Osteoblast (primary cell): ENCODE measurements at regions not wholly inside any gene's neighbourhood (a gene's known extent, or its start where the extent isn't known, plus 50 kb on each side); places are given as distances from the start of the nearest gene placed in this dataset.

Experiments used
- DNase-seq: peaks from one replicate; pipeline ENCODE4 v3.0.0; 2011; ENCODE audit warnings: low spot score, mixed read lengths; ENCODE audit not compliant: insufficient read length; ENCODE audit errors: missing footprints
- H2AFZ ChIP-seq: 2 replicates; pipeline ENCODE4 v1.6.0; 2011; ENCODE audit warnings: mild to moderate bottlenecking, low read length
- H3K27ac ChIP-seq: 2 replicates; pipeline ENCODE4 v1.5.1; 2011; ENCODE audit warnings: mild to moderate bottlenecking, low read depth, low read length, moderate library complexity
- H3K27me3 ChIP-seq: 2 replicates; pipeline ENCODE4 v1.6.0; 2012; ENCODE audit warnings: mild to moderate bottlenecking, control low read depth, inconsistent platforms, low read length, moderate library complexity; ENCODE audit not compliant: insufficient read depth
- H3K36me3 ChIP-seq: 2 replicates; pipeline ENCODE4 v1.5.1; 2011; ENCODE audit warnings: mild to moderate bottlenecking, low read length, control low read depth, moderate library complexity; ENCODE audit not compliant: insufficient read depth
- H3K4me1 ChIP-seq: 2 replicates; pipeline ENCODE4 v1.5.1; 2011; ENCODE audit warnings: mild to moderate bottlenecking, low read length, control low read depth, moderate library complexity; ENCODE audit not compliant: insufficient read depth
- H3K4me2 ChIP-seq: 2 replicates; pipeline ENCODE4 v1.6.0; 2011; ENCODE audit warnings: mild to moderate bottlenecking, low read length; ENCODE audit not compliant: insufficient read depth
- H3K4me3 ChIP-seq: fragments of 200-600 bp; sonication (generic); 3 replicates; pipeline ENCODE4 v1.5.1; 2012; ENCODE audit warnings: mild to moderate bottlenecking, low read length, inconsistent platforms; ENCODE audit not compliant: insufficient read depth
- H3K79me2 ChIP-seq: 2 replicates; pipeline ENCODE4 v1.6.0; 2012; ENCODE audit warnings: mild to moderate bottlenecking, low read length, control low read depth, inconsistent platforms; ENCODE audit not compliant: insufficient read depth
- H3K9me3 ChIP-seq: 2 replicates; pipeline ENCODE4 v1.5.1; 2011; ENCODE audit warnings: low read depth, low read length, control low read depth
- H4K20me1 ChIP-seq: 2 replicates; pipeline ENCODE4 v1.6.0; 2012; ENCODE audit warnings: mild to moderate bottlenecking, low read length, control low read depth; ENCODE audit not compliant: insufficient read depth
- CTCF ChIP-seq: IDR thresholded peaks from 2 replicates; pipeline ENCODE4 v1.5.1; 2011; ENCODE audit warnings: mild to moderate bottlenecking, low read depth, low read length, moderate library complexity; ENCODE audit errors: extremely low read depth

GRCh38 chr5:155998257-155998656 is 328.7 kb upstream of the SGCD start:
- DNase-seq, result no peak
- no peaks in the 10 kb centered on the region for H3K79me2 ChIP-seq
- no peak overlapping the region for H3K27ac ChIP-seq
- H3K4me1 ChIP-seq, result peaks cover 4% of the 10 kb centered on the region
- no peaks in the 10 kb centered on the region for H3K27me3 ChIP-seq
- H3K9me3 ChIP-seq, result no peaks in the 10 kb centered on the region
- no peaks in the 10 kb centered on the region for H4K20me1 ChIP-seq
- no peak overlapping the region for H3K4me2 ChIP-seq
- H3K4me3 ChIP-seq, result no peak overlapping the region
- no peak for TF ChIP-seq CTCF
- H3K36me3 ChIP-seq, result no peaks in the 10 kb centered on the region
- no peak overlapping the region for H2AFZ ChIP-seq

GRCh38 chr5:156000115-156000514 is 326.8 kb upstream of the SGCD start:
- H3K4me2 ChIP-seq, result no peak overlapping the region
- peaks cover 4% of the 10 kb centered on the region for H3K4me1 ChIP-seq
- no peak overlapping the region for H2AFZ ChIP-seq
- no peaks in the 10 kb centered on the region for H4K20me1 ChIP-seq
- no peaks in the 10 kb centered on the region for H3K79me2 ChIP-seq
- no peaks in the 10 kb centered on the region for H3K36me3 ChIP-seq
- no peak overlapping the region for H3K27ac ChIP-seq
- no peaks in the 10 kb centered on the region for H3K9me3 ChIP-seq
- no peak for TF ChIP-seq CTCF
- DNase-seq, result no peak
- no peaks in the 10 kb centered on the region for H3K27me3 ChIP-seq
- H3K4me3 ChIP-seq, result no peak overlapping the region

GRCh38 chr5:156004754-156005153 is 322.2 kb upstream of the SGCD start:
- Histone ChIP-seq H3K27me3 (no peaks in the 10 kb centered on the region), H3K79me2 (no peaks in the 10 kb centered on the region), H3K36me3 (no peaks in the 10 kb centered on the region), H4K20me1 (no peaks in the 10 kb centered on the region), H3K4me2 (no peak overlapping the region), H3K4me3 (no peak overlapping the region), H2AFZ (no peak overlapping the region), H3K9me3 (no peaks in the 10 kb centered on the region), H3K4me1 (peaks cover 4% of the 10 kb centered on the region), H3K27ac (no peak overlapping the region)
- TF ChIP-seq CTCF, result no peak
- no peak for DNase-seq

- peaks cover 4% of the 10 kb centered on the region for H3K4me1 ChIP-seq
- no peak overlapping the region for H2AFZ ChIP-seq
- H3K36me3 ChIP-seq, result no peaks in the 10 kb centered on the region
- H3K79me2 ChIP-seq, result no peaks in the 10 kb centered on the region
- no peak overlapping the region for H3K27ac ChIP-seq
- no peaks in the 10 kb centered on the region for H3K27me3 ChIP-seq
- DNase-seq, result no peak
- H4K20me1 ChIP-seq, result no peaks in the 10 kb centered on the region
- no peak overlapping the region for H3K4me3 ChIP-seq
- H3K9me3 ChIP-seq, result no peaks in the 10 kb centered on the region
- no peak for TF ChIP-seq CTCF
- H3K4me2 ChIP-seq, result no peak overlapping the region
Observed at GRCh38 chr5:156006026-156006647, 320.8 kb upstream of the SGCD start.
